ENCODE measurements at regions not wholly inside any gene's neighbourhood (a gene's known extent, or its start where the extent isn't known, plus 50 kb on each side); places are given as distances from the start of the nearest gene placed in this dataset.

- no peak for TF ChIP-seq EZH2 (IDR thresholded peaks at IDR 0.05; ENCODE audit: low read length)
- TF ChIP-seq CTCF (optimal IDR thresholded peaks at IDR 0.05 in 1 of 3, IDR thresholded peaks at IDR 0.05 in 1 of 3, conservative IDR thresholded peaks at IDR 0.05 in 1 of 3; ENCODE audit: extremely low read depth in 1 of 3, insufficient read depth in 2 of 3, low read length in 3 of 3) = peak in 2 of 3 experiments; percentile 36 to 49
Observed at GRCh38 chrX:110847334-110847733, 51.7 kb upstream of the CHRDL1 start.

Measured in keratinocyte (primary cell).